ENCODE measurements at regions not wholly inside any gene's neighbourhood (a gene's known extent, or its start where the extent isn't known, plus 50 kb on each side); places are given as distances from the start of the nearest gene placed in this dataset.

DNA sequence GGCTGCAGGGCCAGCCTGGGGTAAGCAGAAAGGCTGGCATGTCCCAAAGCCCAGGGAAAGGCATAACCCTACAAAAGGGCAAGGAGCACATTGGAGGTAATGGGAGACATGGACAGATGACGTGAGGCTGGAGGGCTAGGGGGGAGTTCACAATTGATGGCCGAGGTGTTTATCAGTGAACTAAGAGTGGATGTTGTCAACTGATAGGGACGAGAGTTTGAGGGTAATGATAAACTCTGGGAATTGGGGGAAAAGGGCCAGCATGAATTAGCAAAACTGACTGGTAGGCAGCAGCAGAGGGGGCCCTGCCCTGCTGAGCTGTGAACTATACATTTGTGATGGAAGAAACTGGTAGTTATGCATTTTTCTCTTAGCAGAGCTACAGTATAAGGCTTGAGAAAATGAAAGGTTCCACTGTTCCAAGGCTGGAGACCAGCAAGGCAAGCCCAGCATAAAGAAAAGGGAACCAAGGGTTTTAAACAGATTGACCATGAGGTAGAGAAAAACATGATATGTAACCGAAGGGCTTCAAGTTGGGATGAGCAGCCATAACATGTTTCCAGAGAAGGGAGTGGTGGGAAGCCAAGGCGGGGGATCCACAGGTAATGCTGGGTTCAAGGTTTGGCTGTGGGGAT, 98.1 kb upstream of the MLN start:
- TF ChIP-seq, protein P1, sequence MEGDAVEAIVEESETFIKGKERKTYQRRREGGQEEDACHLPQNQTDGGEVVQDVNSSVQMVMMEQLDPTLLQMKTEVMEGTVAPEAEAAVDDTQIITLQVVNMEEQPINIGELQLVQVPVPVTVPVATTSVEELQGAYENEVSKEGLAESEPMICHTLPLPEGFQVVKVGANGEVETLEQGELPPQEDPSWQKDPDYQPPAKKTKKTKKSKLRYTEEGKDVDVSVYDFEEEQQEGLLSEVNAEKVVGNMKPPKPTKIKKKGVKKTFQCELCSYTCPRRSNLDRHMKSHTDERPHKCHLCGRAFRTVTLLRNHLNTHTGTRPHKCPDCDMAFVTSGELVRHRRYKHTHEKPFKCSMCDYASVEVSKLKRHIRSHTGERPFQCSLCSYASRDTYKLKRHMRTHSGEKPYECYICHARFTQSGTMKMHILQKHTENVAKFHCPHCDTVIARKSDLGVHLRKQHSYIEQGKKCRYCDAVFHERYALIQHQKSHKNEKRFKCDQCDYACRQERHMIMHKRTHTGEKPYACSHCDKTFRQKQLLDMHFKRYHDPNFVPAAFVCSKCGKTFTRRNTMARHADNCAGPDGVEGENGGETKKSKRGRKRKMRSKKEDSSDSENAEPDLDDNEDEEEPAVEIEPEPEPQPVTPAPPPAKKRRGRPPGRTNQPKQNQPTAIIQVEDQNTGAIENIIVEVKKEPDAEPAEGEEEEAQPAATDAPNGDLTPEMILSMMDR (IDR thresholded peaks at IDR 0.05; ENCODE audit: low read depth, low read length): no peak

GRCh38 chr6:33898771-33899170, 95.0 kb upstream of the MLN start:
- H3K27me3 ChIP-seq: peaks cover 25% of the 10 kb centered on the region
- no peak overlapping the region for H3K4me3 ChIP-seq
- DNase-seq (ENCODE audit: low read depth in 1 of 2, low spot score in 1 of 2): no peak
- no peaks in the 10 kb centered on the region for H3K36me3 ChIP-seq
- no peaks in the 10 kb centered on the region for H3K4me1 ChIP-seq (ENCODE audit: low read depth)
- TF ChIP-seq, protein P1 (IDR thresholded peaks at IDR 0.05; ENCODE audit: low read depth, low read length): no peak
- no peaks in the 10 kb centered on the region for H3K9me3 ChIP-seq (ENCODE audit: low read depth)
- no peak overlapping the region for H3K27ac ChIP-seq

More for the DNA sequence above, 98.1 kb upstream of the MLN start:
- peaks cover 22% of the 10 kb centered on the region for H3K27me3 ChIP-seq
- no peaks in the 10 kb centered on the region for H3K36me3 ChIP-seq
- H3K27ac ChIP-seq: no peak overlapping the region
- no peak for DNase-seq (ENCODE audit: low read depth in 1 of 2, low spot score in 1 of 2)
- no peak overlapping the region for H3K4me3 ChIP-seq
- no peaks in the 10 kb centered on the region for H3K9me3 ChIP-seq (ENCODE audit: low read depth)
- no peaks in the 10 kb centered on the region for H3K4me1 ChIP-seq (ENCODE audit: low read depth)

DNA sequence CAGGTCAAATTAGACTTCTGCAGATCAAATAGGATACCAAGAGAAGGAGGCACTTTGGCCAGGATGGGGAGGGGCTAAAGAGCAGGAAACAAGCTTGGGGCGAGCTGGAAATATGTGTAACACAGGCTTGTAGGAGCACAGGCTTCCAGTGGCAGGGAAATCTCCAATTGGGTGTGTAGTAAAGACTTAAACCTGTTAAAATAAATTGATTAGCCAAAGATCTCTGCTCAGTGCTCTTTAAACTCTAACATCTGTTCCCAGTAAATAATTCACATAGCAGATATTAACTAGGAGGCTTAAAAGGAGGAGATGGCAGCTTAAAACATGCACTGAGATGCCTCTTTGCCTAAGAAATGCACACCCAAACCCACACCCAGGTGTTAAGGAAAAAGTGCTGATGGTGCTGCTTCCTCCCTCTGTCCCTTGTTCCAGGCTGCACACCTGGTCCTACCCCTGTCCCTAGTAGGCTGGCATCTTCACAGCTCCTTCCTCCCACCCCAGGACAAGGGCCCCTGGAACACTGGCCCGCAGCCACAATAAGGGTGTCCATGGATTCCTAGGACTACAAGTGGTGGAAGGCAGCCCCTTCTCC, 93.5 kb upstream of the MLN start:
- TF ChIP-seq, protein P1 (IDR thresholded peaks at IDR 0.05; ENCODE audit: low read depth, low read length): no peak
- no peaks in the 10 kb centered on the region for H3K4me1 ChIP-seq (ENCODE audit: low read depth)
- DNase-seq (ENCODE audit: low read depth in 1 of 2, low spot score in 1 of 2): no peak
- H3K4me3 ChIP-seq: no peak overlapping the region
- H3K9me3 ChIP-seq (ENCODE audit: low read depth): no peaks in the 10 kb centered on the region
- no peaks in the 10 kb centered on the region for H3K36me3 ChIP-seq
- H3K27me3 ChIP-seq: peaks cover 24% of the 10 kb centered on the region
- H3K27ac ChIP-seq: no peak overlapping the region

- Histone ChIP-seq H3K4me3 (no peak overlapping the region), H3K4me1 (ENCODE audit: low read depth) (no peaks in the 10 kb centered on the region), H3K27ac (no peak overlapping the region), H3K27me3 (peaks cover 30% of the 10 kb centered on the region), H3K36me3 (no peaks in the 10 kb centered on the region), H3K9me3 (ENCODE audit: low read depth) (no peaks in the 10 kb centered on the region)
- peak in 1 of 2 donors; percentile 8 for DNase-seq (ENCODE audit: low read depth in 1 of 2, low spot score in 1 of 2)
- TF ChIP-seq, protein P1 (IDR thresholded peaks at IDR 0.05; ENCODE audit: low read depth, low read length): no peak
Measured at GRCh38 chr6:33896391-33897188, 92.8 kb upstream of the MLN start.

DNA sequence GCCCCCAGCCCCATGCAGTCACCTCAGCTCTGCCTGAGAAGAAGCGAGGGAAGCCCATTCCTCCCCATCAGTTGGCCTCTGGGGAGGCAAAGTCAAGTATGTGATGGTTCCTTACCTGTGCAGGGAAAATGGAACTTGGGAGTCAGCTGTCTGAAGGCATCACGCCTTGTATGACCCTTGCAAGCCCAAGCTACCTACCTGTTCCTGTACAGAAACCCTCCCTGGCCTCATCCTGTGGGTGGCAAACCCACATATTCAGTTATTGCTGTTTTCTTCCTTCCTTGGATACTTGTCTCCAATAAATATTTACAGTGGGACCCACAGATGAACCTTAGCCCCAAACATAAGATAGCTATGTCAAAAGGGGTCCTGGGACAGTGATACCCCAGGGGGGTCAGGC, 92.2 kb upstream of the MLN start:
- no peak overlapping the region for H3K4me3 ChIP-seq
- H3K27ac ChIP-seq: no peak overlapping the region
- TF ChIP-seq, protein P1 (IDR thresholded peaks at IDR 0.05; ENCODE audit: low read depth, low read length): no peak
- H3K27me3 ChIP-seq: peaks cover 30% of the 10 kb centered on the region
- no peak for DNase-seq (ENCODE audit: low read depth in 1 of 2, low spot score in 1 of 2)
- H3K9me3 ChIP-seq (ENCODE audit: low read depth): no peaks in the 10 kb centered on the region
- H3K36me3 ChIP-seq: no peaks in the 10 kb centered on the region
- no peaks in the 10 kb centered on the region for H3K4me1 ChIP-seq (ENCODE audit: low read depth)
